ENCODE measurements at regions not wholly inside any gene's neighbourhood (a gene's known extent, or its start where the extent isn't known, plus 50 kb on each side); places are given as distances from the start of the nearest gene placed in this dataset.

DNA sequence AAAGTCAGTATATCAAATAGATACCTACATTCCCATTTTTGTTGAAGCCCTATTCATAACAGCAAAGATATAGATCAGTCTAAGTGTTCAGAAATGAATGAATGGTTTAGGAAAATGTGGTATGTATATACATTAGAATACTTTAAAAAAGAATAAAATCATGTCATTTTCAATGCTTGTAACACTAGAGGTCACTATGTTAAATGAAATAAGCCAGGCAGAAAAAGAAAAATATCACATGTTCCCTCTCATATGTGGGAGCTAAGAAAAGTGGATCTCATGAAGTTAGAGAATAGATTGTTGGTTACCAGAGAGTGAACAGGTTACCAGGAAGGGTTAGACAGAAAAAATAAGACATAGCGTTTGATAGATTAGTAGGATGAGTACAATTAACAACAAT, 1111.0 kb upstream of the SLC39A10 start:
- Histone ChIP-seq H3K27ac (ENCODE audit: low read depth, low read length) (no peak overlapping the region), H3K9me3 (ENCODE audit: insufficient read depth in 2 of 2, low read depth in 1 of 2, low read length in 1 of 2) (no peaks in the 10 kb centered on the region), H2BK12ac (ENCODE audit: low read depth, low read length) (no peak overlapping the region), H3K18ac (ENCODE audit: extremely low read depth, low read length) (no peak overlapping the region), H2BK15ac (ENCODE audit: low read length) (no peak overlapping the region), H3K79me2 (ENCODE audit: control insufficient read depth in 1 of 2, insufficient read depth in 2 of 2, low read length in 2 of 2) (no peaks in the 10 kb centered on the region), H3K56ac (replicated peaks; ENCODE audit: insufficient read length, low read depth, low read length) (no peak overlapping the region), H2AK5ac (ENCODE audit: low read depth, low read length) (no peak overlapping the region), H2AFZ (ENCODE audit: low read length) (0 out of 2 replicates have a peak overlapping the region, but pooled peaks have one; percentile 46), H3K4me2 (ENCODE audit: insufficient read depth in 1 of 2, low read depth in 2 of 2, low read length in 2 of 2) (no peak overlapping the region), H2BK20ac (ENCODE audit: low read length) (no peak overlapping the region), H3K27me3 (replicated peaks in 1 of 4; ENCODE audit: control insufficient read depth in 3 of 4, extremely low read depth in 1 of 4, insufficient read depth in 3 of 4, low read length in 3 of 4) (no peaks in the 10 kb centered on the region), H3K4me3 (ENCODE audit: extremely low read depth in 1 of 4, insufficient read depth in 2 of 4, low read depth in 3 of 4, low read length in 4 of 4) (no peak overlapping the region), H4K5ac (ENCODE audit: insufficient read length, low read depth, low read length) (no peak overlapping the region), H3K23ac (ENCODE audit: insufficient read length) (no peak overlapping the region), H4K8ac (ENCODE audit: extremely low read depth, insufficient read depth, low read length) (no peak overlapping the region), H3K4ac (replicated peaks; ENCODE audit: insufficient read length, low read depth, low read length) (no peak overlapping the region), H3K4me1 (replicated peaks in 1 of 4; ENCODE audit: control insufficient read depth in 3 of 4, insufficient read depth in 4 of 4, low read length in 3 of 4) (no peaks in the 10 kb centered on the region), H3K14ac (ENCODE audit: insufficient read length) (no peak overlapping the region), H4K91ac (replicated peaks; ENCODE audit: insufficient read length, low read length) (no peak overlapping the region), H3K9ac (replicated peaks in 1 of 4; ENCODE audit: extremely low read depth in 1 of 4, low read depth in 3 of 4, low read length in 3 of 4) (no peak overlapping the region), H3K36me3 (ENCODE audit: control insufficient read depth in 2 of 4, insufficient read depth in 4 of 4, low read length in 3 of 4) (no peaks in the 10 kb centered on the region), H2BK120ac (replicated peaks; ENCODE audit: low read depth, low read length) (no peak overlapping the region), H3K23me2 (ENCODE audit: low read depth, low read length) (no peaks in the 10 kb centered on the region), H3K79me1 (ENCODE audit: low read depth, low read length) (no peaks in the 10 kb centered on the region), H4K20me1 (replicated peaks in 1 of 2; ENCODE audit: control insufficient read depth in 1 of 2, insufficient read depth in 2 of 2, low read length in 2 of 2) (no peaks in the 10 kb centered on the region), H2BK5ac (ENCODE audit: low read depth, low read length) (no peak overlapping the region)
- DNase-seq (ENCODE audit: low read depth in 1 of 2, low spot score in 2 of 2): no peak
- WGBS, 2 experiments (ENCODE audit: extremely low coverage in 1 of 2, insufficient coverage in 1 of 2, insufficient read length in 1 of 2, insufficient replicate concordance in 2 of 2, low coverage in 1 of 2, low lambda C conversion rate in 2 of 2, missing lambda C conversion rate in 1 of 2): 81% methylated on average over 1 of the region's 1 CpG; no CpG with 5 or more reads in 1 of the 2 experiments
- CTCF ChIA-PET (ENCODE audit: partially characterized antibody): interaction anchor here (0.6 to 1.0 kb wide), 2 partner anchors 9 to 124 kb away, joined by 3 to 4 read pairs; no protein-coding TSS in a partner anchor
- FAIRE-seq: no peak
- POLR2A ChIA-PET (ENCODE audit: partially characterized antibody): no interaction called here
- TF ChIP-seq EGR1 (IDR thresholded peaks at IDR 0.05; ENCODE audit: borderline replicate concordance, low read depth, low read length) (no peak), RAD21 (IDR thresholded peaks at IDR 0.05 in 1 of 2, conservative IDR thresholded peaks at IDR 0.05 in 1 of 2; ENCODE audit: low read depth in 2 of 2, low read length in 2 of 2) (peak in 1 of 2 experiments; percentile 40)
